ENCODE measurements at regions not wholly inside any gene's neighbourhood (a gene's known extent, or its start where the extent isn't known, plus 50 kb on each side); places are given as distances from the start of the nearest gene placed in this dataset.
A peak's percentile ranks its signal among the peaks of the same experiment; 100 is the strongest.

- Histone ChIP-seq H3K9ac (ENCODE audit: low read depth in 1 of 2, low read length in 2 of 2) (no peak overlapping the region), H3K27me3 (ENCODE audit: control insufficient read depth in 2 of 2, insufficient read depth in 2 of 2, low read length in 2 of 2) (no peaks in the 10 kb centered on the region), H3K4me3 (ENCODE audit: low read length in 2 of 2) (no peak overlapping the region), H3K27ac (ENCODE audit: low read depth in 2 of 2, low read length in 2 of 2) (no peak overlapping the region), H3K36me3 (ENCODE audit: control insufficient read depth in 2 of 2, insufficient read depth in 2 of 2, low read length in 2 of 2) (no peaks in the 10 kb centered on the region), H3K4me1 (ENCODE audit: control insufficient read depth in 2 of 2, insufficient read depth in 2 of 2, low read length in 2 of 2) (peaks cover 30 to 37% of the 10 kb centered on the region in 2 donors), H3K9me3 (ENCODE audit: control insufficient read depth in 2 of 2, low read length in 2 of 2) (no peaks in the 10 kb centered on the region)
Observed at GRCh38 chr11:69372589-69373250, 78.8 kb downstream of the MYEOV start.

GRCh38 chr11:69373251-69373635 lies 79.3 kb downstream of the MYEOV start:
- H3K9ac ChIP-seq (ENCODE audit: low read depth in 1 of 2, low read length in 2 of 2), result no peak overlapping the region
- H3K36me3 ChIP-seq (ENCODE audit: control insufficient read depth in 2 of 2, insufficient read depth in 2 of 2, low read length in 2 of 2), result no peaks in the 10 kb centered on the region
- H3K27me3 ChIP-seq (ENCODE audit: control insufficient read depth in 2 of 2, insufficient read depth in 2 of 2, low read length in 2 of 2), result no peaks in the 10 kb centered on the region
- no peak overlapping the region for H3K27ac ChIP-seq (ENCODE audit: low read depth in 2 of 2, low read length in 2 of 2)
- no peak overlapping the region for H3K4me3 ChIP-seq (ENCODE audit: low read length in 2 of 2)
- no peaks in the 10 kb centered on the region for H3K9me3 ChIP-seq (ENCODE audit: control insufficient read depth in 2 of 2, low read length in 2 of 2)
- peaks cover 30 to 37% of the 10 kb centered on the region in 2 donors for H3K4me1 ChIP-seq (ENCODE audit: control insufficient read depth in 2 of 2, insufficient read depth in 2 of 2, low read length in 2 of 2)

GRCh38 chr11:69374110-69374945 lies 80.4 kb downstream of the MYEOV start:
- peak overlapping the region in 1 of 2 donors; percentile 42 for H3K9ac ChIP-seq (ENCODE audit: low read depth in 1 of 2, low read length in 2 of 2)

GRCh38 chr11:69374946-69375310 lies 81.0 kb downstream of the MYEOV start:
- peak overlapping the region in 1 of 2 donors; percentile 42 for H3K9ac ChIP-seq (ENCODE audit: low read depth in 1 of 2, low read length in 2 of 2)
- H3K4me3 ChIP-seq (ENCODE audit: low read length in 2 of 2), result no peak overlapping the region
- H3K36me3 ChIP-seq (ENCODE audit: control insufficient read depth in 2 of 2, insufficient read depth in 2 of 2, low read length in 2 of 2), result no peaks in the 10 kb centered on the region
- H3K27me3 ChIP-seq (ENCODE audit: control insufficient read depth in 2 of 2, insufficient read depth in 2 of 2, low read length in 2 of 2), result no peaks in the 10 kb centered on the region
- peaks cover 30 to 37% of the 10 kb centered on the region in 2 donors for H3K4me1 ChIP-seq (ENCODE audit: control insufficient read depth in 2 of 2, insufficient read depth in 2 of 2, low read length in 2 of 2)
- H3K9me3 ChIP-seq (ENCODE audit: control insufficient read depth in 2 of 2, low read length in 2 of 2), result no peaks in the 10 kb centered on the region
- H3K27ac ChIP-seq (ENCODE audit: low read depth in 2 of 2, low read length in 2 of 2), result no peak overlapping the region

More at GRCh38 chr11:69374110-69374945, 80.4 kb downstream of the MYEOV start:
- Histone ChIP-seq H3K27me3 (ENCODE audit: control insufficient read depth in 2 of 2, insufficient read depth in 2 of 2, low read length in 2 of 2) (no peaks in the 10 kb centered on the region), H3K4me1 (ENCODE audit: control insufficient read depth in 2 of 2, insufficient read depth in 2 of 2, low read length in 2 of 2) (peaks cover 30 to 37% of the 10 kb centered on the region in 2 donors), H3K9me3 (ENCODE audit: control insufficient read depth in 2 of 2, low read length in 2 of 2) (no peaks in the 10 kb centered on the region), H3K36me3 (ENCODE audit: control insufficient read depth in 2 of 2, insufficient read depth in 2 of 2, low read length in 2 of 2) (no peaks in the 10 kb centered on the region), H3K4me3 (ENCODE audit: low read length in 2 of 2) (no peak overlapping the region), H3K27ac (ENCODE audit: low read depth in 2 of 2, low read length in 2 of 2) (peak overlapping the region; percentile 23 to 26)

- no peak overlapping the region for H3K4me3 ChIP-seq (ENCODE audit: low read length in 2 of 2)
- no peak overlapping the region for H3K27ac ChIP-seq (ENCODE audit: low read depth in 2 of 2, low read length in 2 of 2)
- H3K27me3 ChIP-seq (ENCODE audit: control insufficient read depth in 2 of 2, insufficient read depth in 2 of 2, low read length in 2 of 2), result no peaks in the 10 kb centered on the region
- no peaks in the 10 kb centered on the region for H3K9me3 ChIP-seq (ENCODE audit: control insufficient read depth in 2 of 2, low read length in 2 of 2)
- H3K4me1 ChIP-seq (ENCODE audit: control insufficient read depth in 2 of 2, insufficient read depth in 2 of 2, low read length in 2 of 2), result peaks cover 30 to 37% of the 10 kb centered on the region in 2 donors
- H3K9ac ChIP-seq (ENCODE audit: low read depth in 1 of 2, low read length in 2 of 2), result peak overlapping the region in 1 of 2 donors; percentile 4
- H3K36me3 ChIP-seq (ENCODE audit: control insufficient read depth in 2 of 2, insufficient read depth in 2 of 2, low read length in 2 of 2), result no peaks in the 10 kb centered on the region
Observed at GRCh38 chr11:69375316-69376154, 81.6 kb downstream of the MYEOV start.

- Histone ChIP-seq H3K27ac (ENCODE audit: low read depth in 2 of 2, low read length in 2 of 2) (peak overlapping the region; percentile 38 to 39), H3K9me3 (ENCODE audit: control insufficient read depth in 2 of 2, low read length in 2 of 2) (no peaks in the 10 kb centered on the region), H3K27me3 (ENCODE audit: control insufficient read depth in 2 of 2, insufficient read depth in 2 of 2, low read length in 2 of 2) (no peaks in the 10 kb centered on the region), H3K4me1 (ENCODE audit: control insufficient read depth in 2 of 2, insufficient read depth in 2 of 2, low read length in 2 of 2) (peaks cover 30 to 37% of the 10 kb centered on the region in 2 donors), H3K4me3 (ENCODE audit: low read length in 2 of 2) (peak overlapping the region in 1 of 2 donors; percentile 1), H3K36me3 (ENCODE audit: control insufficient read depth in 2 of 2, insufficient read depth in 2 of 2, low read length in 2 of 2) (no peaks in the 10 kb centered on the region), H3K9ac (ENCODE audit: low read depth in 1 of 2, low read length in 2 of 2) (peak overlapping the region; percentile 26 to 40)
Observed at GRCh38 chr11:69376155-69377028, 82.4 kb downstream of the MYEOV start.

- peaks cover 30 to 37% of the 10 kb centered on the region in 2 donors for H3K4me1 ChIP-seq (ENCODE audit: control insufficient read depth in 2 of 2, insufficient read depth in 2 of 2, low read length in 2 of 2)
- H3K4me3 ChIP-seq (ENCODE audit: low read length in 2 of 2), result peak overlapping the region in 1 of 2 donors; percentile 1
- peak overlapping the region; percentile 32 to 39 for H3K27ac ChIP-seq (ENCODE audit: low read depth in 2 of 2, low read length in 2 of 2)
- no peaks in the 10 kb centered on the region for H3K9me3 ChIP-seq (ENCODE audit: control insufficient read depth in 2 of 2, low read length in 2 of 2)
- H3K9ac ChIP-seq (ENCODE audit: low read depth in 1 of 2, low read length in 2 of 2), result no peak overlapping the region
- no peaks in the 10 kb centered on the region for H3K27me3 ChIP-seq (ENCODE audit: control insufficient read depth in 2 of 2, insufficient read depth in 2 of 2, low read length in 2 of 2)
- H3K36me3 ChIP-seq (ENCODE audit: control insufficient read depth in 2 of 2, insufficient read depth in 2 of 2, low read length in 2 of 2), result no peaks in the 10 kb centered on the region
Observed at GRCh38 chr11:69377029-69377952, 83.3 kb downstream of the MYEOV start.

GRCh38 chr11:69377953-69378302 lies 84.0 kb downstream of the MYEOV start:
- Histone ChIP-seq H3K27ac (ENCODE audit: low read depth in 2 of 2, low read length in 2 of 2) (no peak overlapping the region), H3K9ac (ENCODE audit: low read depth in 1 of 2, low read length in 2 of 2) (no peak overlapping the region)

More at GRCh38 chr11:69377953-69378302, 84.0 kb downstream of the MYEOV start:
- H3K4me3 ChIP-seq (ENCODE audit: low read length in 2 of 2), result no peak overlapping the region
- H3K4me1 ChIP-seq (ENCODE audit: control insufficient read depth in 2 of 2, insufficient read depth in 2 of 2, low read length in 2 of 2), result peaks cover 30 to 37% of the 10 kb centered on the region in 2 donors
- H3K27me3 ChIP-seq (ENCODE audit: control insufficient read depth in 2 of 2, insufficient read depth in 2 of 2, low read length in 2 of 2), result no peaks in the 10 kb centered on the region
- no peaks in the 10 kb centered on the region for H3K36me3 ChIP-seq (ENCODE audit: control insufficient read depth in 2 of 2, insufficient read depth in 2 of 2, low read length in 2 of 2)
- no peaks in the 10 kb centered on the region for H3K9me3 ChIP-seq (ENCODE audit: control insufficient read depth in 2 of 2, low read length in 2 of 2)

Data from mucosa of rectum (tissue), 2 donors.